Stimulated activated naive CD4-positive, alpha-beta T cell (primary cell): ENCODE measurements at regions not wholly inside any gene's neighbourhood (a gene's known extent, or its start where the extent isn't known, plus 50 kb on each side); places are given as distances from the start of the nearest gene placed in this dataset.

Experiments used
- DNase-seq, 6 experiments: peaks; one replicate each; lab custom pipeline; 2025; lab: John Stamatoyannopoulos, UW

DNA sequence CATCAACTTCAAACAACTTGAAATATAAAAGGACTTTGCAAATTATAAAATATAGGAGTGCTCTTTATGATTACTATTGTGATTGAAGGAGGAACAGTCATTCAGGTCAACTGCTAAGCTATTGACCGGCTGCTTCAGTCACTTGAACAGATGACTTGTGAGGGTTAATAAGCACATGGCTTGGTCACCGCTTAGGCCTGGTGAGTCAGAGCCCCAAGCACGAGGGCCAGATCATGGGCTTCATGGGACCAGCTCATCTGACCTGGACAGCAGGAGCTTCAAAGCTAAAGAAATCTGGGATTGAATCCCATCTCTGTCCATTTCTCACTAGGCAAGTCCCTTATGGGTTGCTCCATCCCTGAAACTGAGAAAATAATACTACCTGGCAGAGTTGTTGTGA, 60.4 kb upstream of the ADO start:
- no peak for DNase-seq

DNA sequence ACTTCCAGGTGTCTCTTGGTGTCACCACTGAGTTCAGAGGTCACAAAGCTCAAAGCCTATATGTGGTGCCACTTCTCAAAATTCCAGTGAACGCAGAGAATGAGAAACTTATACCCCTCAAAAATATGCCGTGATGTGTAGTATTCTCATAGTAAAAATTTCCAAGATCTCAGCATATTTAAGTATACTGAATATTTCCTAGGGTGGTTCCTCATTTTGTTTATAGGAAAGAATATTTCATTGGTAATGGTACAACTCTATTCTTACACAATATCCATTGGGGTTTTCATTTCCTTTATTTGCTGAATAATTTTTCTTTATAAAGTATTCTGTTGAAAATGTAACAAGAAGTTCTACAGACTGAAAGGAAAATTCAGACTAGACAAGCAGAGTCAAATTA, 58.9 kb upstream of the ADO start:
- no peak for DNase-seq

DNA sequence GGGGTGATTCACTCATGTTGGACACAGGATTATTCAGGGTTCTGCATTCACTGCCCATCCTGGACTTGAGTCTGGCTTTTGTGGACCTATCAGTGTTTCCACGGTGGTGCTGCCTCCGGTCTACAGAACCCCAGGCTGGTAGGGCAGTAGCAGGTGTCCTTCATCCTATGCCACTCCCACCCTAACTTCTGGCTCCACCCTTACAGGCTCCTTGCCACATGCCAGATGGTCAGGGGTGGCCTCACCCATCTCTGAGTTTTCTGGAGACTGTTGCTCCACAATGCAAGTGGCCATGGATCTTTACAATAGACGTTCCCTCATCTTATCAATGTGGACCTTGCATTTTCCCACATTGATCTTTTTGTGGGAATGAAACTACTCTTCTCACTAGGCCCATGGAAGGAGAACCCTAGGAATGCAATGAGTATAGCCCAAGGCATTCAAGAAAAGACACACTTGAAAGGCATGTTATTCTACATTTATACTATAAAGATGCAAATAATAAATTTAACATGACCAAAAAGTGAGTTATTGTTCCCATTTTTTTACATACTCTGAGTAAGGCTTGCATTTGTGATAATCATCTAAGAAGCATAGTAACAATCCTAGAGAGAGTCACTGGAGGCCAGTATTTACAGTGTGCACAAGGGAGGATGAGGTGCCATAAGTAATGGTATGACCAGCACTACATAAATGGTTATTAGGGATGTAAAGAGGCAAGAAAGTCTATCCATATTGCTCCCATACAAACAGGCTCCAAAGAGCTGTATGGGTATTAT, 57.4 kb upstream of the ADO start:
- DNase-seq = no peak

DNA sequence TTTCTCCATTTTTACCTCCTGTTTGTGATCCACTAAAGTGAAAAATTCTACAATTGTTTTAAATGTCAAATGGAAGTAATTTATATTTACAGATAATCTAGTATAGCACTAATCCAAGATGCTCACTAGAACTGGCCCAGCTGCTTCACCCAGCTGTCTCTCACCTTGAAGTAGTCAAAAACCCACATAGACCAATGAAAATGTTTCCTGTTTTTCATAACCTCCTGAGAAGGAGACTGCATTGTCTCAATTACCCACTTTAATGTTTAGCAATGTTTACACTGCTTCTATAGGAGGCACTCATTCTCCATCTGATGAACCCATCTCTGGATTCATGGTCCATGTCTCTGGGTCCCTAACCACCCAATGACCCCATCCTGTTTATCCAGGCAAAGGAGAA, 56.1 kb upstream of the ADO start:
- DNase-seq = no peak

DNA sequence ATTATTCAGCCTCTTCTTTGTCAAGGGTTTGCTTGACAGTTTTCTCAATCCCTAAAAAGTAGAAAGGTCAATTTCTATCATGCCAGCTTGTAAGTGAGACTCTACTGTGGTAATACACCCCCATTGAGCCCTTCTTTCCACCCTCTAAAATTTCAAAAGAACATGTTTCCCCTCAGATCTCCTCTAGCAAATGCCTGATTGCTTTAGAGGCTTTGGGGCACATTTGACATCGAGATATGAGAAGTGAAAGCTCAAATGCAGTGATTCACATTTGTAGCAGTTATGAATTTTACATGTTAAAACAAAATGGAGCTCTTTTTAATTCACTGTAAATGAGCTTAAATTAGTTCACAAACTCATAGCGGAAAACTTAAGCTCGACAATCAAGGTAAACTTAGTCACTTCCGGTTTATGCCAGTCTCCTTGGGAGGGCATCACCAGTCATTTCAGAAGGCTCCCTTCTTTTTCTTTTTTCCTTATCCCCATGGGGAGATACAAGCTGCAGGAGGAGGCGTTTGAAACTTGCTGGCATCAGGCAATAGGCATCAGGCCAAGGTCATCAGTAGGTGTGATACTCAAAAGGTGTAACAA, 55.3 kb upstream of the ADO start:
- DNase-seq = no peak
